ENCODE measurements at regions not wholly inside any gene's neighbourhood (a gene's known extent, or its start where the extent isn't known, plus 50 kb on each side); places are given as distances from the start of the nearest gene placed in this dataset.

DNA sequence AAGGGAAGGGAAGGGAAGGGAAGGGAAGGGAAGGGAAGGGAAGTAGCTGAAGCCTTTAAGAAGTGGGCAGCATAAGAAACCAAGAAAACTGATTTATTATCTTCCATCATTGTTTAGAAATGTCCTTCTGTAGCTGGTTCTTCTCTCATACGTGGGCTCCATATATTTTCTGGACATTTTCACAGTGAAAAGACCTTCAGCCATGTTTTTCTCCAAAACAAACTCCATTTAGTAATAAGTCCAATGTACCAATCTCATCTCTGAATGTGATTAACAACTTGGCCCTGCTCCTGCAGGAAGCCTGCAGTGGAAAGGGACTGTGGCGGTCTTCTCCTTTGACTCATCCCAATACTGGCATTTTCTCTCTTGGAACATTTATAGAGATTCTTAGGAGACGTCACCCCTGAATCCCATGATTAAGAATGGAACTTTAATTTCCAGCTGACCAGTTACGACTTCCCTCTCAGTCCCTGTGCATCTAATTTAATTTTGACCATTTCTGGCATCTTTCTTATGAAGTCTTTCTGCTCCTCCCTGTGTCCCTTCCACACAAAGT is 96.6 kb upstream of the GUCY1A1 start:
- Histone ChIP-seq H3K79me2 (ENCODE audit: insufficient read depth, low read length) (no peaks in the 10 kb centered on the region), H4K20me1 (ENCODE audit: insufficient read depth, low read length) (no peaks in the 10 kb centered on the region), H3K4me1 (ENCODE audit: insufficient read depth, low read length) (no peaks in the 10 kb centered on the region), H3K4me2 (ENCODE audit: insufficient read depth, low read length) (no peak overlapping the region), H3K27me3 (ENCODE audit: insufficient read depth, low read length, poor library complexity) (no peaks in the 10 kb centered on the region), H2AFZ (ENCODE audit: low read depth, low read length) (no peak overlapping the region), H3K27ac (ENCODE audit: low read length) (no peak overlapping the region), H3K9me3 (ENCODE audit: insufficient read depth, low read length, severe bottlenecking) (no peaks in the 10 kb centered on the region), H3K9ac (ENCODE audit: low read depth, low read length) (no peak overlapping the region), H3K4me3 (ENCODE audit: low read depth in 1 of 2, low read length in 2 of 2) (no peak overlapping the region), H3K36me3 (ENCODE audit: insufficient read depth, low read length) (no peaks in the 10 kb centered on the region)
- DNase-seq (no peak), ATAC-seq (ENCODE audit: insufficient read depth, low read depth) (no peak)
- no peak for TF ChIP-seq EZH2 (IDR thresholded peaks at IDR 0.05; ENCODE audit: borderline replicate concordance, low read depth, low read length, severe bottlenecking)
- TF ChIP-seq, protein P1, sequence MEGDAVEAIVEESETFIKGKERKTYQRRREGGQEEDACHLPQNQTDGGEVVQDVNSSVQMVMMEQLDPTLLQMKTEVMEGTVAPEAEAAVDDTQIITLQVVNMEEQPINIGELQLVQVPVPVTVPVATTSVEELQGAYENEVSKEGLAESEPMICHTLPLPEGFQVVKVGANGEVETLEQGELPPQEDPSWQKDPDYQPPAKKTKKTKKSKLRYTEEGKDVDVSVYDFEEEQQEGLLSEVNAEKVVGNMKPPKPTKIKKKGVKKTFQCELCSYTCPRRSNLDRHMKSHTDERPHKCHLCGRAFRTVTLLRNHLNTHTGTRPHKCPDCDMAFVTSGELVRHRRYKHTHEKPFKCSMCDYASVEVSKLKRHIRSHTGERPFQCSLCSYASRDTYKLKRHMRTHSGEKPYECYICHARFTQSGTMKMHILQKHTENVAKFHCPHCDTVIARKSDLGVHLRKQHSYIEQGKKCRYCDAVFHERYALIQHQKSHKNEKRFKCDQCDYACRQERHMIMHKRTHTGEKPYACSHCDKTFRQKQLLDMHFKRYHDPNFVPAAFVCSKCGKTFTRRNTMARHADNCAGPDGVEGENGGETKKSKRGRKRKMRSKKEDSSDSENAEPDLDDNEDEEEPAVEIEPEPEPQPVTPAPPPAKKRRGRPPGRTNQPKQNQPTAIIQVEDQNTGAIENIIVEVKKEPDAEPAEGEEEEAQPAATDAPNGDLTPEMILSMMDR (IDR thresholded peaks at IDR 0.05; ENCODE audit: borderline replicate concordance, extremely low read depth, low read length, poor library complexity, severe bottlenecking) = no peak

DNA sequence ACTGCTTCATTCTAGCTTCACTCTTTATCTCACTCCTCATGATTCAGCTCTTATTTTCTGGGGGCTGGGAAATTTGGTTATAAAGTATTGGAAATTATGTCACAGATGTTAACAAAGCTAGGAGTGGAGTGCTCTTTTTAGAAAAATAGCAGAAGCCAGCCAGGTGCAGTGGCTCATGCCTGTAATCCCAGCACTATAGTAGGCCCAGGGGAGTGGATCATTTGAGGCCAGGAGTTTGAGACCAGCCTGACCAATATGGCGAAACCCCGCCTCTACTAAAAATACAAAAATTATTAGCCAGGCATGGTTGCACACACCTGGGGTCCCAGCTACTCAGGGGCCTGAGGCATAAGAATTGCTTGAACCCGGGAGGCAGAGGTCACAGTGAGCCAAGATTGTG is 97.2 kb upstream of the GUCY1A1 start:
- no peak for TF ChIP-seq EZH2 (IDR thresholded peaks at IDR 0.05; ENCODE audit: borderline replicate concordance, low read depth, low read length, severe bottlenecking)
- TF ChIP-seq, protein P1 (IDR thresholded peaks at IDR 0.05; ENCODE audit: borderline replicate concordance, extremely low read depth, low read length, poor library complexity, severe bottlenecking) = no peak
- DNase-seq = no peak
- no peak overlapping the region for H3K4me3 ChIP-seq (ENCODE audit: low read depth in 1 of 2, low read length in 2 of 2)
- H3K79me2 ChIP-seq (ENCODE audit: insufficient read depth, low read length) = no peaks in the 10 kb centered on the region
- H3K9ac ChIP-seq (ENCODE audit: low read depth, low read length) = no peak overlapping the region
- no peaks in the 10 kb centered on the region for H4K20me1 ChIP-seq (ENCODE audit: insufficient read depth, low read length)
- no peaks in the 10 kb centered on the region for H3K4me1 ChIP-seq (ENCODE audit: insufficient read depth, low read length)
- no peak for ATAC-seq (ENCODE audit: insufficient read depth, low read depth)
- H2AFZ ChIP-seq (ENCODE audit: low read depth, low read length) = no peak overlapping the region
- H3K4me2 ChIP-seq (ENCODE audit: insufficient read depth, low read length) = no peak overlapping the region
- no peak overlapping the region for H3K27ac ChIP-seq (ENCODE audit: low read length)
- H3K27me3 ChIP-seq (ENCODE audit: insufficient read depth, low read length, poor library complexity) = no peaks in the 10 kb centered on the region
- H3K36me3 ChIP-seq (ENCODE audit: insufficient read depth, low read length) = no peaks in the 10 kb centered on the region
- no peaks in the 10 kb centered on the region for H3K9me3 ChIP-seq (ENCODE audit: insufficient read depth, low read length, severe bottlenecking)

DNA sequence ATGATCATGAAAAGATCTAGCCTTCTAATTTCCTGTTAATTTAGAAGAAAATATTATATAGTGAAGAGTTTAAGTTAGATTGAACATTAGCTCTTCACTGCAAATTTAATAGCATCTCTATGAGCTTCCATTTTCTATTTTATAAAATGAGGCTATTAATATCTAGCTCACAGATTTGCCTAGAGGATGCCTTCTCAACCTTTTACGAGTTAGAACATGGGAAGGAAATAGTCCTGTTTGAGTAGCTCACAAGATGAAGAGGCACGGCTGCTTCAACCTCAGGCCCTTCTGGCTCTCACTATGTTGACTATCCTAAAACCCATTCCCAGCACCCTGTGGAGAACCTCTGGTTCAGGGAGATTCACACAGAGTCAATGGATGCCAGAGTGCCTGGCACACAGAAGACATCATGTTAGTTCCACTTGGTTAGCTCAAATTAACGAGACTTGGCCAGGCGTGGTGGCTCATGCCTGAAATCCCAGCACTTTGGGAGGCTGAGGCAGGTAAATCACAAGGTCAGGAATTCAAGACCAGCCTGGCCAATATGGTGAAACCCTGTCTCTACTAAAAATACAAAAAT is 97.9 kb upstream of the GUCY1A1 start:
- H4K20me1 ChIP-seq (ENCODE audit: insufficient read depth, low read length) = no peaks in the 10 kb centered on the region
- no peak for ATAC-seq (ENCODE audit: insufficient read depth, low read depth)

More for the DNA sequence above, 97.9 kb upstream of the GUCY1A1 start:
- TF ChIP-seq EZH2 (IDR thresholded peaks at IDR 0.05; ENCODE audit: borderline replicate concordance, low read depth, low read length, severe bottlenecking) = no peak
- TF ChIP-seq, protein P1 (IDR thresholded peaks at IDR 0.05; ENCODE audit: borderline replicate concordance, extremely low read depth, low read length, poor library complexity, severe bottlenecking) = no peak
- Histone ChIP-seq H2AFZ (ENCODE audit: low read depth, low read length) (no peak overlapping the region), H3K36me3 (ENCODE audit: insufficient read depth, low read length) (no peaks in the 10 kb centered on the region), H3K79me2 (ENCODE audit: insufficient read depth, low read length) (no peaks in the 10 kb centered on the region), H3K9ac (ENCODE audit: low read depth, low read length) (no peak overlapping the region), H3K27ac (ENCODE audit: low read length) (no peak overlapping the region), H3K4me1 (ENCODE audit: insufficient read depth, low read length) (no peaks in the 10 kb centered on the region), H3K9me3 (ENCODE audit: insufficient read depth, low read length, severe bottlenecking) (no peaks in the 10 kb centered on the region), H3K27me3 (ENCODE audit: insufficient read depth, low read length, poor library complexity) (no peaks in the 10 kb centered on the region), H3K4me2 (ENCODE audit: insufficient read depth, low read length) (no peak overlapping the region), H3K4me3 (ENCODE audit: low read depth in 1 of 2, low read length in 2 of 2) (no peak overlapping the region)
- DNase-seq = no peak
